GM19455 (cell line): ENCODE measurements at regions not wholly inside any gene's neighbourhood (a gene's known extent, or its start where the extent isn't known, plus 50 kb on each side); places are given as distances from the start of the nearest gene placed in this dataset.
"Not testable (repeated sequence)": the region's sequence is repeated elsewhere in the genome, so short reads cannot be mapped to it uniquely, and the experiment has no call there.

Experiments used
- ATAC-seq: cut with Tn5 transposase; IDR thresholded peaks from one replicate; pipeline ENCODE4 v1.9.1; 2021; ENCODE audit not compliant: unreplicated experiment

- ATAC-seq = no peak
Measured at GRCh38 chr5:122599000-122599399, 175.9 kb upstream of the SNX2 start.

- no peak for ATAC-seq
Measured at GRCh38 chr5:122600924-122601323, 174.0 kb upstream of the SNX2 start.

- ATAC-seq = no peak
Measured at GRCh38 chr5:122602700-122603099, 172.2 kb upstream of the SNX2 start.

GRCh38 chr5:122605236-122605635, 169.6 kb upstream of the SNX2 start:
- ATAC-seq = no peak

GRCh38 chr5:122607818-122608217, 167.1 kb upstream of the SNX2 start:
- no peak for ATAC-seq

- ATAC-seq = no peak
Measured at GRCh38 chr5:122608222-122608621, 166.7 kb upstream of the SNX2 start.

GRCh38 chr5:122611406-122611805, 163.5 kb upstream of the SNX2 start:
- no peak for ATAC-seq

- no peak for ATAC-seq
Measured at GRCh38 chr5:122612901-122613300, 162.0 kb upstream of the SNX2 start.

GRCh38 chr5:122615146-122615545, 159.7 kb upstream of the SNX2 start:
- no peak for ATAC-seq

GRCh38 chr5:122615832-122616231, 159.0 kb upstream of the SNX2 start:
- ATAC-seq = no peak

GRCh38 chr5:122618046-122618445, 156.8 kb upstream of the SNX2 start:
- not testable (repeated sequence) for ATAC-seq

GRCh38 chr5:122620768-122621167, 154.1 kb upstream of the SNX2 start:
- ATAC-seq = not testable (repeated sequence)

- ATAC-seq = not testable (repeated sequence)
Measured at GRCh38 chr5:122628714-122629113, 146.2 kb upstream of the SNX2 start.

GRCh38 chr5:122629121-122629677, 145.7 kb upstream of the SNX2 start:
- ATAC-seq = no peak

GRCh38 chr5:122638581-122638980, 136.3 kb upstream of the SNX2 start:
- no peak for ATAC-seq

GRCh38 chr5:122639033-122639432, 135.8 kb upstream of the SNX2 start:
- ATAC-seq = no peak

- no peak for ATAC-seq
Measured at GRCh38 chr5:122639864-122640263, 135.0 kb upstream of the SNX2 start.

GRCh38 chr5:122649080-122649479, 125.8 kb upstream of the SNX2 start:
- no peak for ATAC-seq

- ATAC-seq = no peak
Measured at GRCh38 chr5:122653087-122654017, 121.5 kb upstream of the SNX2 start.

- ATAC-seq = no peak
Measured at GRCh38 chr5:122656160-122656559, 118.7 kb upstream of the SNX2 start.

GRCh38 chr5:122656577-122656976, 118.3 kb upstream of the SNX2 start:
- no peak for ATAC-seq

- no peak for ATAC-seq
Measured at GRCh38 chr5:122661496-122662180, 113.2 kb upstream of the SNX2 start.
